22Rv1 (cell line): ENCODE measurements at regions not wholly inside any gene's neighbourhood (a gene's known extent, or its start where the extent isn't known, plus 50 kb on each side); places are given as distances from the start of the nearest gene placed in this dataset.

ENCODE experiments used
- ZFX ChIP-seq: fragments of 450-650 bp; IDR thresholded peaks from 2 replicates; pipeline ENCODE4 v1.6.1; 2017; ENCODE audit warnings: antibody characterized with exemption, borderline replicate concordance
- TF ChIP-seq, protein P1 (sequence below): fragments of 450-650 bp; IDR thresholded peaks from 2 replicates; pipeline ENCODE4 v1.5.1; 2017; ENCODE audit warnings: mild to moderate bottlenecking

DNA sequence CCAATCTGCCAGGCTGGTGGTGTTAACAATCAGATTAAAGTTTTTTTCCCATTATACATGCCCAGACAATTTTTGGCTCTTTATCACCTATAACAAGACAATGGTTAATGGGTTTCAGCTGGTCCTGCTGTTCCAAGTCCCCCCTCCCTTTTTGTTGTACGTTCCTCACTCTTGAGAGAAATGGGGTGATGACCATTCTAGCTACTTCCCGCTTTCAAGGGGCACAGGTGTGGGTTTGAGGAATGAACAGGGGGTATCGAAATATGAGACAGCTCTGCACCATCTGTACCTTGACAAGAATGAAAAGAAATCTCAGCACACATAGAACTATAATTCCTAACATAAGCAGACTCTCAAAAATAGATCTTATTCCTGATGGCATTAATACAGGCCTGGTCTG, 326.8 kb downstream of the PTPRU start:
- TF ChIP-seq, protein P1, sequence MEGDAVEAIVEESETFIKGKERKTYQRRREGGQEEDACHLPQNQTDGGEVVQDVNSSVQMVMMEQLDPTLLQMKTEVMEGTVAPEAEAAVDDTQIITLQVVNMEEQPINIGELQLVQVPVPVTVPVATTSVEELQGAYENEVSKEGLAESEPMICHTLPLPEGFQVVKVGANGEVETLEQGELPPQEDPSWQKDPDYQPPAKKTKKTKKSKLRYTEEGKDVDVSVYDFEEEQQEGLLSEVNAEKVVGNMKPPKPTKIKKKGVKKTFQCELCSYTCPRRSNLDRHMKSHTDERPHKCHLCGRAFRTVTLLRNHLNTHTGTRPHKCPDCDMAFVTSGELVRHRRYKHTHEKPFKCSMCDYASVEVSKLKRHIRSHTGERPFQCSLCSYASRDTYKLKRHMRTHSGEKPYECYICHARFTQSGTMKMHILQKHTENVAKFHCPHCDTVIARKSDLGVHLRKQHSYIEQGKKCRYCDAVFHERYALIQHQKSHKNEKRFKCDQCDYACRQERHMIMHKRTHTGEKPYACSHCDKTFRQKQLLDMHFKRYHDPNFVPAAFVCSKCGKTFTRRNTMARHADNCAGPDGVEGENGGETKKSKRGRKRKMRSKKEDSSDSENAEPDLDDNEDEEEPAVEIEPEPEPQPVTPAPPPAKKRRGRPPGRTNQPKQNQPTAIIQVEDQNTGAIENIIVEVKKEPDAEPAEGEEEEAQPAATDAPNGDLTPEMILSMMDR, result no peak
- TF ChIP-seq ZFX, result no peak
